Gastrocnemius medialis (tissue), 4 donors: ENCODE measurements at regions not wholly inside any gene's neighbourhood (a gene's known extent, or its start where the extent isn't known, plus 50 kb on each side); places are given as distances from the start of the nearest gene placed in this dataset.

Source experiments
- ATAC-seq, 2 donors: fragments of 150-250 bp; one replicate each; pipeline ENCODE4 v1.9.1; 2016
- DNase-seq, 2 donors: peaks; one replicate each; pipeline ENCODE4 v3.0.0-alpha.2; 2019
- H3K27ac ChIP-seq, 4 donors: fragments of 200-600 bp; sonication (generic); 1 replicate in 1 of 4; 2 replicates in 3 of 4; pipeline ENCODE4 v1.5.1; 2016 to 2018; ENCODE audit warnings: mild to moderate bottlenecking in 2 of 4, moderate library complexity in 1 of 4
- H3K27me3 ChIP-seq, 3 donors: fragments of 200-600 bp; sonication (generic) in 2 of 3; 1 replicate in 1 of 3; 2 replicates in 2 of 3; pipeline versions ENCODE4 v1.5.1 to v1.6.0; 2016 to 2019; ENCODE audit warnings: mild to moderate bottlenecking in 1 of 3, moderate library complexity in 1 of 3
- H3K36me3 ChIP-seq, 2 donors: fragments of 200-600 bp; sonication (generic) in 1 of 2; one replicate each; pipeline ENCODE4 v1.5.1; 2017 to 2018
- H3K4me1 ChIP-seq, 2 donors: fragments of 200-600 bp; sonication (generic) in 1 of 2; one replicate each; pipeline ENCODE4 v1.5.1; 2016 to 2017; ENCODE audit warnings: mild to moderate bottlenecking in 2 of 2
- H3K4me3 ChIP-seq, 4 donors: fragments of 200-600 bp; sonication (generic) in 3 of 4; 1 replicate in 1 of 4; 2 replicates in 3 of 4; pipeline ENCODE4 v1.5.1; 2016 to 2019; ENCODE audit warnings: mild to moderate bottlenecking in 2 of 4
- H3K9me3 ChIP-seq, 3 donors: fragments of 200-600 bp; sonication (generic) in 2 of 3; 1 replicate in 1 of 3; 2 replicates in 2 of 3; pipeline ENCODE4 v1.5.1; 2016 to 2019
- CTCF ChIP-seq, 5 experiments: fragments of 450-650 bp in 3 of 5; fragments of 200-600 bp in 2 of 5; sonication (generic) in 2 of 5; IDR thresholded peaks in 4 of 5; conservative IDR thresholded peaks in 1 of 5; 1 replicate in 4 of 5; 2 replicates in 1 of 5; pipeline ENCODE4 v1.5.1; 2016 to 2019; ENCODE audit warnings: antibody characterized with exemption in 5 of 5, mild to moderate bottlenecking in 3 of 5, moderate library complexity in 3 of 5
- POLR2A ChIP-seq, 2 donors: fragments of 450-650 bp; IDR thresholded peaks; one replicate each; pipeline ENCODE4 v1.6.1; 2017; ENCODE audit warnings: antibody characterized with exemption in 2 of 2, mild to moderate bottlenecking in 2 of 2, moderate library complexity in 2 of 2
- in situ Hi-C, 4 donors: fragments of 200-750 bp; cut with MboI; loops; one replicate each; pipeline versions ENCODE4 v1.15.0 to v1.8.0; 2017; ENCODE audit warnings: low sequenced_read_pairs in 4 of 4
- intact Hi-C: fragments of 100-400 bp; cut with DNase I; formaldehyde crosslinking; loops from one replicate; pipeline ENCODE4 v1.15.1; 2023; ENCODE audit warnings: low total_unique reads

GRCh38 chr3:146343551-146343950, 92.6 kb upstream of the PLSCR4 start:
- in situ Hi-C loops, result loop anchor here in 3 of 4 donors (25.0 kb wide), 2 partner anchors 219 to 244 kb away; no protein-coding TSS in a partner anchor
- TF ChIP-seq POLR2A (IDR thresholded peaks at IDR 0.05) (no peak), CTCF (IDR thresholded peaks at IDR 0.05 in 4 of 5, conservative IDR thresholded peaks at IDR 0.05 in 1 of 5) (no peak)
- Histone ChIP-seq H3K4me3 (no peak overlapping the region), H3K36me3 (no peaks in the 10 kb centered on the region), H3K27ac (no peak overlapping the region), H3K9me3 (no peaks in the 10 kb centered on the region), H3K27me3 (no peaks in the 10 kb centered on the region), H3K4me1 (no peaks in the 10 kb centered on the region)
- ATAC-seq, result no peak
- intact Hi-C loops, result no loop called here
- no peak for DNase-seq

GRCh38 chr3:146342989-146343388, 92.1 kb upstream of the PLSCR4 start:
- Histone ChIP-seq H3K27me3 (no peaks in the 10 kb centered on the region), H3K9me3 (no peaks in the 10 kb centered on the region), H3K4me1 (no peaks in the 10 kb centered on the region), H3K36me3 (no peaks in the 10 kb centered on the region), H3K27ac (no peak overlapping the region), H3K4me3 (no peak overlapping the region)
- intact Hi-C loops, result no loop called here
- ATAC-seq (no peak), DNase-seq (no peak)
- in situ Hi-C loops, result loop anchor here in 3 of 4 donors (25.0 kb wide), 2 partner anchors 219 to 244 kb away; no protein-coding TSS in a partner anchor
- TF ChIP-seq CTCF (IDR thresholded peaks at IDR 0.05 in 4 of 5, conservative IDR thresholded peaks at IDR 0.05 in 1 of 5) (no peak), POLR2A (IDR thresholded peaks at IDR 0.05) (no peak)

GRCh38 chr3:146339349-146339748, 88.4 kb upstream of the PLSCR4 start:
- no peak overlapping the region for H3K4me3 ChIP-seq
- DNase-seq, result no peak
- in situ Hi-C loops, result loop anchor here (10.0 to 25.0 kb wide), 4 partner anchors 223 to 275 kb away; no protein-coding TSS in a partner anchor

GRCh38 chr3:146337991-146338390, 87.1 kb upstream of the PLSCR4 start:
- DNase-seq (no peak), ATAC-seq (no peak)
- in situ Hi-C loops, result loop anchor here (10.0 to 25.0 kb wide), 4 partner anchors 224 to 273 kb away; no protein-coding TSS in a partner anchor
- Histone ChIP-seq H3K9me3 (no peaks in the 10 kb centered on the region), H3K4me3 (no peak overlapping the region), H3K36me3 (no peaks in the 10 kb centered on the region), H3K27ac (no peak overlapping the region), H3K27me3 (no peaks in the 10 kb centered on the region), H3K4me1 (no peaks in the 10 kb centered on the region)
- intact Hi-C loops, result no loop called here
- TF ChIP-seq POLR2A (IDR thresholded peaks at IDR 0.05) (no peak), CTCF (IDR thresholded peaks at IDR 0.05 in 4 of 5, conservative IDR thresholded peaks at IDR 0.05 in 1 of 5) (no peak)

More at GRCh38 chr3:146339349-146339748, 88.4 kb upstream of the PLSCR4 start:
- Histone ChIP-seq H3K9me3 (no peaks in the 10 kb centered on the region), H3K4me1 (no peaks in the 10 kb centered on the region), H3K27ac (no peak overlapping the region), H3K36me3 (no peaks in the 10 kb centered on the region), H3K27me3 (no peaks in the 10 kb centered on the region)
- ATAC-seq, result no peak
- intact Hi-C loops, result no loop called here
- TF ChIP-seq CTCF (IDR thresholded peaks at IDR 0.05 in 4 of 5, conservative IDR thresholded peaks at IDR 0.05 in 1 of 5), result no peak
- no peak for TF ChIP-seq POLR2A (IDR thresholded peaks at IDR 0.05)

GRCh38 chr3:146335386-146335785, 84.5 kb upstream of the PLSCR4 start:
- no peak for TF ChIP-seq CTCF (IDR thresholded peaks at IDR 0.05 in 4 of 5, conservative IDR thresholded peaks at IDR 0.05 in 1 of 5)
- TF ChIP-seq POLR2A (IDR thresholded peaks at IDR 0.05), result no peak
- no peaks in the 10 kb centered on the region for H3K36me3 ChIP-seq
- no peaks in the 10 kb centered on the region for H3K27me3 ChIP-seq
- H3K4me1 ChIP-seq, result no peaks in the 10 kb centered on the region
- no peaks in the 10 kb centered on the region for H3K9me3 ChIP-seq
- DNase-seq (no peak), ATAC-seq (no peak)
- H3K27ac ChIP-seq, result no peak overlapping the region
- intact Hi-C loops, result no loop called here
- in situ Hi-C loops, result loop anchor here (10.0 to 25.0 kb wide), 4 partner anchors 227 to 271 kb away; no protein-coding TSS in a partner anchor
- H3K4me3 ChIP-seq, result no peak overlapping the region
